GM18861 (cell line): ENCODE measurements at regions not wholly inside any gene's neighbourhood (a gene's known extent, or its start where the extent isn't known, plus 50 kb on each side); places are given as distances from the start of the nearest gene placed in this dataset.

Experiments used
- ATAC-seq: cut with Tn5 transposase; IDR thresholded peaks from one replicate; pipeline ENCODE4 v1.9.1; 2021; ENCODE audit not compliant: unreplicated experiment

DNA sequence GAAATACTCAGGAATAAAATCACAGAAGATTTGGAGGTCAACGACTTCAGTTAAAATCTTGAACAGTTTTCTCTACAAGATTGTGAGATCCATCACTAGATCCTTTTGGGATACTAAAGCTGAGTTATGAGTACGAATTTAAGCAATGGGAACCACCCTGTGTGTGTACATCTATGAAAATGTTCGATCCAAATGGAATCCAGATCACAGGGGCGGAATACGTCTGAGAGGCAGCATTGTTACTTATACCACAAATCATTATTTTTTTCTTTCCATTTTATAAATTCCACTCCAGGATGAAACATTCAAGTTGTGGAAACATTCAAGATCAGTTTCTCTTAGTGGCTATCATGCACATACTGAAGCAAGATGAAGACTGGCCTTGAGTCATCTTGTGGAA is 239.3 kb upstream of the PAPPA start:
- no peak for ATAC-seq

DNA sequence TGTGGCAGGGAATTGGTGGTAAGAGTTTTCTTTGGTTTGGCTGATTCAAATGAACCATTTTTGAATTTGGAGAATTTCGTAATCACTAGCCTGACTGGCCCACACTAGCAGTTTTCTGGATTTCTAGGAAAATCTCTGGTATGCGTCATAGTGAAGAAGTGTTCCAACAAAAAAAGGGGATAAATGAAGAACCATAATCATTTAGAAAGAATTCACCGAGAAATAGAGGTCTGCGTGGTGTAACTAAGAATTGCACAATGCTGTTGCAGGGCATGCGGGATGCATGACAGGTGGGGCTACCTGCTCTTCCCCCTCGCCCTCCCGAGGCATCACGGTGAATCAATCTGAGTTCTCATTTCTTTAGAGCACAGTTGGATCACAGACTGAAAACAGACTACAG is 232.3 kb upstream of the PAPPA start:
- no peak for ATAC-seq

DNA sequence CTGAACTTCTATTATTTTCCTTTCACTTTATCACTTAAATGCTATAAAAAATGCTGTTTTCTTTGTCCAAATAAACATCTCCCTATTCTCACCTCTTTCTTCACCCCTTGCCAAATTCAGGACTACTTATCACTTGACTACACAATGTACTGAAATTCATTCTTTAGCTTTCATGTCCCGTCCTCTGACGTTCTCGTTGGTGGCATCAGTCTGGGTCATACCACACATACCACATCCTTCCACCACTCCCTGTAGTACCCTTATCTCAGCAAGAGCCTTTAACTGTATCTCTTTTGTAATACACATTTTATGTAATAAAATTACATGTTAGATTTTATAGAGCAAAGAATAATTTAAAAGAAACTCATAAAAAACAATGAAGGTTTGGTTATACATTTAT is 231.1 kb upstream of the PAPPA start:
- no peak for ATAC-seq

DNA sequence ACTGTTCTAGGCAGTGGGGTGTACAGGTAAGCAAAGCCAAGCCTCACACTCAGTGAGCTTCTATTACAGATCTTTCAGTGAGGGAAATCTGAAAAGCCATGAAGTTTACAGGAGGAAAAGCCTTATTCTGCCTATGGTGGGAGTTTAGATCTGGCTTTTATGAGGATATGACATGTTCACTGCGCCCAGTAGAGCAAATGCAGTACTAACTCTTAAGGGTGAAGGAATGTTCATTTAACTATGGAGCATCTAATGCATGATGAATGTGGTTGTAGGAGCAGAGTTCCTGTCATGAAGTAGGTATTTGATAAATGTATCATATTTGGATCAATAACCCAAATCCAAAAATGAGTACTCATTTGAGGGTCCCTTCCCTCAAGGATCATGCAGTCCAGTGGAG is 230.2 kb upstream of the PAPPA start:
- ATAC-seq = no peak

DNA sequence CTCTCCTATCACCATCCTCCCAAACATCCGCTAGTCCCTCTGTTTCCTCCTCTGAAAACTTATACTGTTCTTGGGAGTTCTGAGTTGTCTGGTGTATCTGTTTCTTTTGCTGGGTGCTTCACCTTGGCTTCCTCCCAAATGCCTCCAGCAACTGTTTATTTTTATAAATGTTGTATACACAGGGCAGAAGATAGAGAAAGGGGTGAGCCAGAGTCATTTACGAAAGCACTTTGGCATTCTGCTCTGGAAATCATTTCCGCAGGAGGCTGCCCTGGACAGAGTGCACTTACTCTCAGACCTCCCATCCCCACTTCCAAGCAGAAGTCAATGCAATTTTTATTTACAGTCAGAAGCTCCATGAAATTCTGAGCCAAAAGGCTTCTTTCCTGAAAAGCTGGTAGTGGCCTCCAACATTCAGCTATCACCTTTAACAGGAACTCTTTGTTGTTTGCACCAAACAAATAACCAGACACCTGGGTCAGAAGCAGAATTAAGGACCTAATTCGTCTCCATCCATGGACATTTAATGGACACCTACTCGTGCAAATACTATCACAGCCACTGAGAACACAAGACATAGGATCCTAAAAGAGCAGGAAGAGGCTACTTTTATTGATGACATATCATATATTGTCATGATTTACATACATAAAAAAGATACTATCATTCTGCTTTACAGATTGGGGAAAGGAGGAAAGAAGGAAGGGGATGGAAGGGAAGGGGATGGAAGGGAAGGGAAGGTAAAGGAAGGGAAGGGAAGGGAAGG is 229.5 kb upstream of the PAPPA start:
- ATAC-seq = no peak

DNA sequence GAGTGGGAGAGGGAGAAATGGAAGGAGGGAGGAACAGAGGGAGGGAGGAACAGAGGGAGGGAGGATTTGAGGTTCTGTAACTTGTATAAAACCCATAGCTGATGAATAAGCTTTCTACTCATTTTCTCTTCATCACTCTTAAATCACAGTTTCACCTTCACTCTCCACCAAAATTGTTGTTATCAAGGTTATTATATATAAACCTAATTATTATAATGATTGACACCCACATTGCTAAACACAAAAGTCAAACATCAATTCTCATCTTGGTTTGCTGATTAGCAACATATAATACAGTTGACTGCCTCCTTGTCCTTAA is 229.0 kb upstream of the PAPPA start:
- ATAC-seq = no peak

DNA sequence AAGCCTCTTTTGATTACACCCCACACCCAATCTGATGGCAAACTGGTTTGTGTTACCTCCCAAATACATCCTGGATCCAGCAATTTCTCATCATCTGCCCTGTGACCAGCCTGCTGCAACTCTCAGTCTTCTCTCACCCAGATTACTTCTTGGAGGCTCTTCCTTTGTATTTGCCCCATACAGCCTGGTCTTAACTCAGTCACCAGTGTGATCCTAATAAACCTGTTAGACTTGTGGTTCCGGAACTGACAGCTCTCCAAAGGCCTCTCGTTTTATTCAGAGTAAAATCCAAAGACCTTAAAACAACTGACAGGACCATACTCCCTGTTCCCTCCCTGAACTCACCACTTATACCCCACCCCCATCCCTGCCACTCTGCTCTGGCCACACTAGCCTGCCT is 228.2 kb upstream of the PAPPA start:
- no peak for ATAC-seq

DNA sequence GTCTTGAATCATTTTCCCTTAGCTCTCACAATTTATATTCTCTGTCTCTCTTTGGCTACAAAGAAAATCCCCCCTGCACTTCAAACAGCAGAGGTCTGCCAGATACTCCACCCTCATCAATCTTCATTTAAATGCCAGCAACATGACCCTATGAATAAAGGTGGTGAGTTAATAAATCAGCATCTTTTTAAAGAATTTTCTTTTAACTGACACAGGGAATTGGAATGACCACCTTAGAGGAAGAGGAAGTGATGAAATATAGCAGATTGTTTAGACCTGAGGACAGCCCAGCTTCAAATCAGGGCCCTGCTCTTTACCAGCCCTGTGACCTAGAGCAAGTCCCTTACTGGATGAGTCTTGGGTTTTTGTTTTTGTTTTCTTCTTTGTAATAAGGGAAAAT is 223.1 kb upstream of the PAPPA start:
- ATAC-seq = no peak

DNA sequence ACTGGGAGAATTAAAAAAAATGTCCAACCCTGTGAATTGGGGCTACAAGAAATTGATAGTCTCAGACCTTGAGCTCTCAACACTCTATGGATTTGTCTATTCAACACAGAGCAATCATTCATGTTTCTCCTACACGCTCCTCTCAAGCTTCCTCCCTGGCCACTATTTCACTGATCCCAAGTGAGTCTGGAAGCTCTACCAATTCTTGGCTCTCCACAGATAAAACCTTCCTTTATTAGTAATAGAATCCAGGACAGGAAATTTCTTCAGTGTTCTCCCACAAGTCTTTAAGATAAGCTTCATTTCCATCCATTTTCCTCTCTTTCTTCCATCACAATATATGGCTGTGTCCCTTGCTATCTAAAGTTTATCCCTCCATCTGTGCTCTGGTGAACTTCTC is 215.1 kb upstream of the PAPPA start:
- no peak for ATAC-seq

DNA sequence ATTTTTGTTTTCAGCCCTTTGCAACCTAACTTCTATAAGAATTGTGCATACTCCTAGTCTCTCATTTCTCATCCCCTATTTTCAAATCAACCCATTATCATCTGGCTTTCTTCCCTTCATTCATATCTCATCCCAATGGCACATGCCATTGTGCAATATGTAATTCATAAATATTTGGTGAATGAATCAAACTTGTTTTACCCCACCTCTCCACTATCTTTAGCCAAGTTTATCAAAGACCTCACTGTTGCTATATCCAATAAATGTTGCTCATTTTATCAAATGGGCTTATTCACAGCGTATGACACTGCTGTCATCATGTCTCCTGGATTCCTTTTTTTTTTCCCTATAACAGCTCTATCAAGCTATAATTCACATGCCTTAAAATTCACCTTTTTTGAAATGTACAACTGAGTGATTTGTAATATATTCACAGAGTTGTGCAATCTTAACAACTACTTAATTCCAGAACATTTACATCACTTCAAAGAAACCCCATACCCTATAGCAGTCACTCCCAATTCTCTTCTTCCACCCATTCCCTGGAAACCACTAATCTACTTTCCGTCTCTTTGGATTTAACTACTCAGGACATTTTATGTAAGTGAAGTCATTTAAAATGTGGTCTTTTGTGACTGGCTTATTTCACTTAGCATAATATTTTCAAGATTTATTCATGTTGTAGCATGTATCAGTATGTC is 214.4 kb upstream of the PAPPA start:
- ATAC-seq = no peak

DNA sequence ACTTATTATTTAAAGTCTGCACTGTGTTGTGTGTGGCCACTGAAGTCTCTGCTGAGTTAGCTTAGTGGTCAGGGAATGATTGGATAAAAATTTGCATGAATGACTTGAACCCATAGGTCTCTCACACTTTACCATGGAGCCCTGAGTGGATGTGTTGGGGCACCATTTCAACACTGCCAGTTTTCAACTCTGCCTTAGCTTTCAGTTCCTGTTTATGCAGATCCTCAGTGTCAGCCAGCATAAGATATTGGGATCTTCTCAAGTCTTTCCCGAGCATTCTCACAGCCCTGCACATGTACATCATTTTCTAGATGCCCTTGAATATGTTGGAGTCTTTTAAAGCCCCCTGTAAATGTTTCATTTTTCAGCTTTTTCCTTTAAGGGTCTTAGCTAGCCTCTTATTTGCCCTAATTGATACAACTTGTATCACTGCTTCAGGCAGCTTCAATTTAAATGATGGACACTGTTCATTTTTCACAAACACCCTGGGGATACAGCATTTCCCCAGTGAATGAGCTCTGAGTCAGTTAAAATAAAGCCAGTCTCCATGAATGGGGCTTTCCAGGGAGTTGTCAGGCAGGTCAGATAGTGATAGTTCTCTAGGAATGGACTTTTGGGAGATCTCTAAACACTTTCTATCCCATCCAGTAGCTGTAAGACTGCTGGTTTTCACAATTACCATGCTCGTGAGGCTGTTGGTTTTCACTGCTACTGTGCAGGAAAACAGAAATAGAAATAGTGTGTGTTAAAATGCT is 211.9 kb upstream of the PAPPA start:
- ATAC-seq = no peak

DNA sequence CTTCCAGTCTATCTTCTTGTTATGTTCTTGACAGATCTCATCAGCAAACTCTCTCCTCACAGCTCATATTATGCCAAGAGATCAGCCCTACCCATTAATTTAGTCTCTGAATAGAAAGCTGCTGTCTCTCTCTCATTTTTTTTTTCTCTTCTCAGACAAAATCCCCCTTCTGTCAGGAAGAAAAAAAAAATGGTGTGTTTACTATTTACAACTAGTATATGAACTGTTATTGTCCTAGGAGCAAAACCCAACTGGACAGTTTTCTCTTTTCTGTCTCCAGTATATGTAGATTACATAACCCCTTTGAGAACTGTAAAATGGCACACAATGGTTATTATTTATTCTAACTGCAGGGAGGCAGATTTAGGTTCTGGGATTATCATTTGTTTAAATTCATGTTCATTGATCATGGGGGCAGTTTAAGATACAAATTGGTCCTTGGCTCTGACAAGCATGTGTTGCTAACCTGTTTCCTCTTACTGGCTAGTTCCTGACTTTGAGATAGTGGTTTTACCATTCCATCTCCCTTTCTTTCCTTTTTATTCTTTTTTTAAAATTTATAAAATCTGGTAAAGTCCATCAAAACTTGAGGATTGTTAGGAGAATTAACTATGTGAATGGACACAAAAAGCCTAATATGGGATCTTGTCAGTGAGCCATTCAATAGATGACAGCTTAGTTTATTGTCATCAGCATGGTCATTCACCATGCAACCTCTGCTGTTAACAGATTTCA is 210.0 kb upstream of the PAPPA start:
- no peak for ATAC-seq

DNA sequence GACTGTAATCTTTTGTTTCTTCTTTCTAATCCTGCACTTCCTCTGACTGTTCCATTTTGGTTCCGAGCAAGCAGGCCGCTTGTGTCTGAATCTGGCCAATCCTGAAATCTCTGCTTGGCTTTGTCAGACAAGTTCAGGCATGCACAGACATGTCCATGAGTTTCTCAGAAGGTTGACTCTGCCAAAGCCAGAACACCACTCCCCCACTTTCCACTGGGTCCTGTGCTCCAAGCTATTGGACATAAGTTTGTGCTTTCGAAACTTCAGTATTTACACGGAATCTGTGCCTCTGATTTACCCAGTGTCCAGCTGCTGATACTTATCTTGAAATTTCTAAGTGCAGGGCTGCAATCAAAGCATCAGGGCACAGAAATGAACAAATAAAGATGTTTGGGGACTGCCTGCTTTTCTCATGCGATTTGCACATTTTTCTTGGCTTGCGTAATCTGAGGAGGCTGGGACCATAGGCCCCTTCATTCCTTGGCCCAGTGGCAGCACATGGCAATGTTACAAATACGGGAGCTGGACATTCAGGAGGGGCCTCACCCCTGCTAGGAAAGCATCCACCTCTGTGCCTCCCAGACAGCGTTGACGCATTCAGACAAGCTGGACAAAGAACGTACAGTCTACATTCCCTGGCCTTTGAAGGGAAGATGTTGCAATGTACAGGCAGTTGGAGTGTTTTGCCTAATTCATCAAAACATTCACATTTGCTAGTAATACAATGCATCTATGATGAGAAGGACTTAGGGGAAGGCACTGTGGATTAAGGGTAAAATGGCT is 209.2 kb upstream of the PAPPA start:
- no peak for ATAC-seq

DNA sequence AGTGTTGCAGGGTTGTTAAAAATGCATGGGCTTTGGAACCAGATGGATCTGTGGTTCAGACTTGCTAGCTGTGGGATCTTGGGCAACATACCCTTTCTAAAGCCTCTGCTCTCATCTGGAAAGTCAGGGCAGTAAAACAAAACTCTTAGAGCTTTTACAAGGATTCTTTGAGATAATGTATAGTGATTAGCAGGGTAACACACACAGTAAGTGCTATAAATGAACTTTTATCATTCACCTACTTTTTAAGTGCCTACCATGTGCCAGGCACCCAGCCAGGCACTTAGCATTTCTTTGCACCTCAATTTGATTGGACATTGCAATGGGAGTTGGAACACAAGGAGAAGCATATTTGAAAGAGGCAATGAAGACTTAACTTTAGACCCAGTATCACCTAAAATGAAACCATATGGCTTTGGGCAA is 208.6 kb upstream of the PAPPA start:
- no peak for ATAC-seq

DNA sequence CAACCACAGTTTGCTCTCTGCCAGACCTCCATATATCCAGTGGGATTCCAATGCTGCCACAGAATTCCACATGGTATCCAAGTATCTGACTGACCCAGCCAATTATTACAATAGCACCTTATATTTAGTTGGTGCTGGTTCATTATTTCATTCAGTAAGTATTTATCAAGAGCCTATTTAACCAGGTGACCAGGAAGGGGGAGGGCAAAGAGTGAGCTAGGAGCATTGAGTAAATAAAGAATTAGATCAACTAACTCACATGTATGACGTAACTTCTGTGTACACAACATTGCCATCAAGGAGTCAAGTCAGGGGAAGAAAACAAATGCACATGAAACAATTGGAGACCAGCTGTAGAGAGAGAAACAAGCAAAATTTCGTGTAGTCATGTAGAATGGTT is 207.1 kb upstream of the PAPPA start:
- ATAC-seq = no peak

DNA sequence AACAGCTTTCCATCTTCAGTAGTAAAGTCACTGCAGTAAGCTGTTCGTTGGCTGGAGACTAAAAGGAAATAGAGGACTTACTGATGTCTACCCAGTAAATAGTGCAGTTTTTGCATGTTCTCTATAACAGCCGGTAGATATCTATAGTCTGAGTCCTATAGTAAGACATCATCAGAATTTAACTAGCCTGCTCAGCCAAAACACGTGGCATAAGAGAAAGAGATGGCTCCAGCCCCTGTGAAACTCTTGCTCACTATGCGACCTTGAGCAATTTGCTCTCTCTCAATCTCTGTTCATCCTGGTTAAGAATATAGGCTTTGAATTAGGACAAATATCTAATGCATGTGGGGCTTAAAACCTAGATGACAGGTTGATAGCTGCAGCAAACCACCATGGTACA is 201.6 kb upstream of the PAPPA start:
- no peak for ATAC-seq

DNA sequence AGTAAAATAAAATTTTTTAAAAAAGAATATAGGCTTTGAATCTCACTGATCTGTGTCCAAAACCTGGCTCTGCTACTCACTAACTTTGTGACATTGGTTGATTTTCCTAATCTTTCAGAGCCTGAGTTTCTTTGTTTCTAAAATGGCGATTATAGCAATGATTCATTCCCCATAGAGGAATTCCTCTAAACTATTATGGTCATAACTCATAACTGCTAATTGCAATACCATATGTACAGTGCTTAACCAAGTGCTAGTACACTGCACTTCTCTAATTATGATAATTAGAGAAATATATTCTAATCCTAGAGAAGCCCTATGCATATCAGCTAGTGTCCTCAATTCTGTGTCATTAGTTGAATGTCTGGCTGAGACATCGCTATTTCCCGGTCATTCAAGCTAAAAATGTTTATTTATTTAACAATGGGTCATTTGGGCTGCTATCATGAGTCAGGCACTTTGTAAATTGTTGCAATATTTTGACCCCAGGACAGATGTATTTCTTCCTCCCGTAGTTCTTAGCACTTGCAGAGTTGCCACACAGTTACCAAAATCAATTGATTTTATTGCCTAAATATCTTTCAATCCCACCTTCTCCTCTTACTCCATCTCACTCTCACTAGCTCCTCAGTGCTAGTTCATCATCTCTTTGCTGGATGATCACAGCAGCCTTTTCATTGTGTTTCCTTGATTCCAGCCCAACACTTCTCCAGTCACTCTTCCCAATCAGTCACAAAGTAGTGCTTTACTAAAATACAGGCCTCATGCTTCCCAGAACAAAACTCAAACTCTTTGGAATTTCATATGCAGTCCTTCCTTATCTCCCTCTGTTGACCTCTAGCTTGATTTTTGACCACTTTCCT is 200.9 kb upstream of the PAPPA start:
- no peak for ATAC-seq

DNA sequence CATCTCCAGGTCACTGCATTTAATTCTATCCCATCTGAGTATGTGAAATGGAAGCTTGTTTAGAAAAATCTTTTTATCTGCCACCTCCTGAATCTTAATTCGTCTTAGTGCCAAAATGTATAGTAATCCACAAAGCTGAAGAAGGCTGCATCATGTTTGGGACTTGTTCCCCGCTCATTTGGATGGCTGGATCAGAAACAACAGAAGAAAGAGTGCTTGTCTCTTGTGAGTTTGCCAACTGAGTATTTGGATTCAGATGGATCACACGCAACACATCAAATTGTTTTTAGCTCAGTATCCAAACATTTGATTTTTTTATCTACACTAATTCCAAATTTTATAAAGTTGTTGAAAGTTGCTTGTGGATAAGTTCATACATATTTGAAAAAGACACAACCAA is 197.2 kb upstream of the PAPPA start:
- no peak for ATAC-seq

DNA sequence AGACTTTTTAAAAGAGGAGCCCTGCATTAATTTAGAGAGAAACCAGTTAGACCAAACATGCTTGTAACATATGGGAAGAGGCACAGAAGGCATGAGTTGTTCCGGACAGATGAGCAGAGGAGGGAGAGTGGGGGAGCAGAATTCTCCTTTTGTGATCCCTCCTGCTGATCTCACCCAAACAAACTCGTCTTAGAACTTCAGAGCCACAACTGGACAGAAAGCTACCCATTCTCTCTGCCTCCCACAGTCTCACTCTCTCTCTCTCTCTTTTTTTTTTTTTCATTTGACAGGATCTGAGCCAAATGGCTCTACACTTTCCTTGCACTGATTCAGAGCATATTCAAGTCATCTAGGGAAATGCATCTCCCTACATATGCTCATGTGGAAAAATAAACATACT is 196.0 kb upstream of the PAPPA start:
- no peak for ATAC-seq
